AG10803 (cell line): ENCODE measurements at regions not wholly inside any gene's neighbourhood (a gene's known extent, or its start where the extent isn't known, plus 50 kb on each side); places are given as distances from the start of the nearest gene placed in this dataset.
A peak's percentile ranks its signal among the peaks of the same experiment; 100 is the strongest.

Experiments
- DNase-seq: peaks from one replicate; pipeline ENCODE4 v3.0.0; 2010; ENCODE audit warnings: low read depth
- H3K4me3 ChIP-seq: 2 replicates; pipeline ENCODE4 v1.5.1; 2011; ENCODE audit warnings: mild to moderate bottlenecking, low read length, control low read depth
- TF ChIP-seq, protein P1 (sequence below): conservative IDR thresholded peaks from 2 replicates; pipeline ENCODE4 v1.5.1; 2011; ENCODE audit warnings: mild to moderate bottlenecking, low read length, control low read depth, inconsistent platforms

GRCh38 chr2:122634256-122634655 is 878.8 kb downstream of the TSN start:
- DNase-seq = peak; percentile 95
- TF ChIP-seq, protein P1, sequence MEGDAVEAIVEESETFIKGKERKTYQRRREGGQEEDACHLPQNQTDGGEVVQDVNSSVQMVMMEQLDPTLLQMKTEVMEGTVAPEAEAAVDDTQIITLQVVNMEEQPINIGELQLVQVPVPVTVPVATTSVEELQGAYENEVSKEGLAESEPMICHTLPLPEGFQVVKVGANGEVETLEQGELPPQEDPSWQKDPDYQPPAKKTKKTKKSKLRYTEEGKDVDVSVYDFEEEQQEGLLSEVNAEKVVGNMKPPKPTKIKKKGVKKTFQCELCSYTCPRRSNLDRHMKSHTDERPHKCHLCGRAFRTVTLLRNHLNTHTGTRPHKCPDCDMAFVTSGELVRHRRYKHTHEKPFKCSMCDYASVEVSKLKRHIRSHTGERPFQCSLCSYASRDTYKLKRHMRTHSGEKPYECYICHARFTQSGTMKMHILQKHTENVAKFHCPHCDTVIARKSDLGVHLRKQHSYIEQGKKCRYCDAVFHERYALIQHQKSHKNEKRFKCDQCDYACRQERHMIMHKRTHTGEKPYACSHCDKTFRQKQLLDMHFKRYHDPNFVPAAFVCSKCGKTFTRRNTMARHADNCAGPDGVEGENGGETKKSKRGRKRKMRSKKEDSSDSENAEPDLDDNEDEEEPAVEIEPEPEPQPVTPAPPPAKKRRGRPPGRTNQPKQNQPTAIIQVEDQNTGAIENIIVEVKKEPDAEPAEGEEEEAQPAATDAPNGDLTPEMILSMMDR = no peak
- H3K4me3 ChIP-seq = no peak overlapping the region

DNA sequence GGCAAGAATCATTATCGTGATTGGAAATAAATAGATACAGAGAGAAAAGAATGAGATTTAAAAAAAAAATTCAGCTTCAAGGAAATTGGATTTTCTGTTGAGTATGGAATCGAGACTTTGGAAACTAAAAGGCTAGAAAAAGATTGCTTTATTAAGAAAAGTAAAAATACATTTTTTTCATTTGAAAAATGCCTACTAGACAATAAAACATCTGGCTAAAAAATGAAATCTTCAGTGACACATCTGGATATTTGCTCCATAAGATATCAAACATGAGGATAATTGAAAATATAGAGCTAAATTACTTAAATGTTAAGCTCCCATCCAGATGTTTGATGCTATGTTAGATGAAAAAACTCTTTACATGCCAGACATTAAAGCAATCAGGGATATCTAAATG is 879.5 kb downstream of the TSN start:
- TF ChIP-seq, protein P1 = no peak
- no peak for DNase-seq
- H3K4me3 ChIP-seq = no peak overlapping the region

DNA sequence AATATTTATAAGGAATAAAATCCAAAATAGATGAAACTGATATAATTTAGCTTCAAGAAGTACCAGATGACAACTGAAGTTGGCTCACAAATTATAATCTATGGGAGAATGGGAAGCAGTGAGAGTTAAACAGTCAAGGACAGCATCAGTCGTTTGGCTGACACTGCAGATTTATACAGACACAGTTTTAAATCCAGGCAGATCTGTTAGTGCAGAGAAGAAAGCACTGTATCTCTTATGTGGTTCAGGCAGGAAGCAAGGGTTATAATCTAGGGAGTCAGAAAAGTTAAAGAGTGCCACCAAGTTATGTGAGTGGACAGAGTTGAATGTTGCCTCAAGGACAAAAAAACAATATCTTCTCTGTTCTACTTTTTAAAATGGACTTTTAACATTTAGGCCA is 880.2 kb downstream of the TSN start:
- TF ChIP-seq, protein P1 = no peak
- H3K4me3 ChIP-seq = no peak overlapping the region
- peak; percentile 3 for DNase-seq

- DNase-seq = peak; percentile 54
- no peak overlapping the region for H3K4me3 ChIP-seq
These were observed 880.6 kb downstream of the TSN start for GRCh38 chr2:122636097-122636496.

DNA sequence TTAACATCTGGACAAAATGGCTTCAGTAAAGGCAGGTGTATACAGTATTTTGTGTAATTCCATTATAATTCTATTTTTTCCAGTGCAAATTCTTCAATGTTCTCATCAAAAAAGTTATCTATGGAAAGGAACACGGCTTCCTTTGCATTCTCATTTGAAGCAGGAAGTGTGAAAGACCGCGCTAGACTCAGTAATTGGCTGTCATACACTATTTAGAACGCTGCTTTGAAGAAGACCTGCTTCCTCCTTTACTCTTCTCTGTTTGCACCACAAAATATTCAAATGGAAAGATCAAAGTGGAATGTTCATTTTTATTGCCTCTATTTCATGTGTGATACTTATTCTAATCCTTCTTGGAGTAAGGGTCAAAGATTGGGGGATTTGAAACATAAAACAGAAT is 883.7 kb downstream of the TSN start:
- H3K4me3 ChIP-seq = no peak overlapping the region
- DNase-seq = no peak
- TF ChIP-seq, protein P1 = no peak

More at GRCh38 chr2:122636097-122636496, 880.6 kb downstream of the TSN start:
- TF ChIP-seq, protein P1 = no peak

GRCh38 chr2:122639711-122640110 is 884.3 kb downstream of the TSN start:
- H3K4me3 ChIP-seq = no peak overlapping the region
- DNase-seq = no peak
- TF ChIP-seq, protein P1 = no peak

DNA sequence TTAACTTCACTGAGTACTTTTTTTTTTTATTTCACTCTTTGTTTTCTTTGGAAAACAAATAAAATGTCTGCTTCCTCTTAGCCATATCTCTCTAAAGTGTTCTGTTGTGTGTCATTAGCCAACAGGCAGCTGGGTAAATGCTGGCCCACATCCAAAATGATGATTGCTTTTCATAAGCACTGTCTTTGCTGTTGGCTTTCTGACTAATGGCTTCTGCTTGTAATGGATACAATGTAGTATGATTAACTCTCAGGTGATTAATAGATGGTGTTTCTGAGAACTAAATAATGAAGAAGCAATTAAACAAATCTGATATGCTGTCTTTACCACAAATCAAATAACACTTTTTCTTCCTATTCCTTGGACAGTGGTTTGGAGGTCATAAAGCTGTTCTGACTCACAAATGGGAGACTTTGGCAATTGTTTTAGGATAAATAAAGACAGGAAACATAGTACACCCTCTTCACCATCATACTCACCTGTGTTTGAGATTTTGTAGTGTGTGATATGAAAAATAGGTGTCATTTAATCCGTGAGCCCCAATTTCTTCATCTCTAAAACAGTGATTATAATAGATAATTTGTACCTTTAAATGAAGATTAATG is 888.4 kb downstream of the TSN start:
- DNase-seq = peak; percentile 76
- TF ChIP-seq, protein P1 = no peak
- no peak overlapping the region for H3K4me3 ChIP-seq
